HG03521 (cell line): ENCODE measurements at regions not wholly inside any gene's neighbourhood (a gene's known extent, or its start where the extent isn't known, plus 50 kb on each side); places are given as distances from the start of the nearest gene placed in this dataset.

Experiments
- ATAC-seq: cut with Tn5 transposase; IDR thresholded peaks from one replicate; pipeline ENCODE4 v1.9.1; 2021; ENCODE audit warnings: mild to moderate bottlenecking, moderate library complexity; ENCODE audit not compliant: unreplicated experiment

DNA sequence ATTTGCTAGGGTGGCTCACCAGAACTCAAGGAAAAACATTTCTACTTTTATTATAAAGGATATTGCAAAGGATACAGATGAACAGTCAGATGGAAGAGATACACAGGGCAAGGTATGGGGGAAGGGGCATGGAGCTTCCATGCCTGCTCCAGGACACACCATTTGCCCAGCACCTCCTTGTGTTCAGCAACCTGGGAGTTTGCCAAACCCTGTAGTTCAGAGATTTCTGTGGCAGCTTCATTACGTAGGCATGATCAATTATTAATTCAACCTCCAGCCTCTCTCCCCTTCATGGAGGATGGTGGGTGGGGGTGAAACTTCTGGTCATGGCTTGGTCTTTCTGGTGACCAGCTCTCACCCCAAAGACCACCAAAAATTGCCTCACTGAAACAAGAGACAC, 353.9 kb upstream of the THBS1 start:
- ATAC-seq: no peak

DNA sequence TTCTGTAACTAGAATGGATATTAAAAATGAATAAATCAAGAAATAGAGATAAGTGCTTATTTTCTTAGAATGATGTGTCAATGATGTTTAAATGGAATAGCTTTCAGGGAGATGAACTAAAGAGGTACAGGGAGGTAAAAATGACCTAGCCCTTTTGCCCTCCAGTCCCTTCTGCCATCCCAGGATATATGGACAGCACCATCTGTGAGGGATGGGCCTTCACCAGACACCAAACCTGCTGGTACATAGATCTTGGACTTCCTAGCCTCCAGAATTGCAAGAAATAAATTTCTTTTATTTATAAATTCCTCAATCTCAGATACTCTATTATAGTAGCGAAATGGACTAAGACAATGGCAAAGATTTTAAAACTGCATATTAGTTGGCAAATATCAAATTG, 352.0 kb upstream of the THBS1 start:
- ATAC-seq: no peak

DNA sequence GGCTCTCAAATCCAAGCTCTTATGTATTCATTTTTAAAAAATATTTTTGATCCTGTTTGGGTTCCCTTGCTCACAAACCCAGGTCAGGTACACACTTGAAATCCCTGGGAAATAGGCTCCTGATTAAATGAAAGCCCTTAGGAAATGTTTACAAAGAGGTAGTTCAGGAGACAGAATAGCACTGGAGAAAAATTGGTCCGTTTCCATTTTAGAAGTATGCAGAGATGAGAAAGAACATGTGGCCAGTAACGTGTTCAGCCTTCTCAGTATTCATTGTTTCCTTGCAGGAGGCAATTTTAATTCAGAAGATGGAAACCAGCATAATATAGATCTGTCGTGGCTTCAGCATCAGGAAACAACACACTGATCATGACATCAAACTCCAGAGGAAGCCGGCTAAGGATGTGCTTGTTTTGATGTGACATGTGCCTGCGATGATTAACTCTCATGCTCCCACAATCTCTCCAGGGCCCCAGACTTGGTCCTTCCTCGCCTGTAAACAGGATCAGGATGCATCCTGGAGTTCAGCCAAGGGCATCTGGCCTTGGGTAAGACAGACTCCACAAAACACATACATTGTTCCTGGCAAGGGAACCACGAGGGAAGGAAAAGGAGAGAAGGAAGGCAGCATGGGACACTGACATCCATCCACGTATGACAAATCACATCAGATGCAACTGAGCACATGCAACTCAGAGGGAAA, 350.5 kb upstream of the THBS1 start:
- ATAC-seq: no peak

DNA sequence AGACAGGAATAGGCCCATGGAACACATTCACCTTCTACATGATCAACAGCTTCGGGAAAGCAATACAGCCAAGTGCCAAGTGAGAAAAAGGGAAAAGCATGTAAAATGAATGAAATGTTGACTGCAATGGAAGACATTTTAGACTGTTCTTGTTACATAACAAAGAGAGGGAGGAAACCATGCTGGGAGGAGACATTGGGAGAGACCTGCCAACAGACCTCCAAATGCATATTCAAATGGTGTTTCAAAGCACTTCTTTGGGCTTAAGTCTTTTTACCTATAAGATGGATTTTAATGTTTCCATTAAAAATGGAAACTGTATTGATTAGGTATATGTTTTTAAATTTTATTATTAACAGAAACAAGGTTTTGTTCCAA, 350.0 kb upstream of the THBS1 start:
- no peak for ATAC-seq

DNA sequence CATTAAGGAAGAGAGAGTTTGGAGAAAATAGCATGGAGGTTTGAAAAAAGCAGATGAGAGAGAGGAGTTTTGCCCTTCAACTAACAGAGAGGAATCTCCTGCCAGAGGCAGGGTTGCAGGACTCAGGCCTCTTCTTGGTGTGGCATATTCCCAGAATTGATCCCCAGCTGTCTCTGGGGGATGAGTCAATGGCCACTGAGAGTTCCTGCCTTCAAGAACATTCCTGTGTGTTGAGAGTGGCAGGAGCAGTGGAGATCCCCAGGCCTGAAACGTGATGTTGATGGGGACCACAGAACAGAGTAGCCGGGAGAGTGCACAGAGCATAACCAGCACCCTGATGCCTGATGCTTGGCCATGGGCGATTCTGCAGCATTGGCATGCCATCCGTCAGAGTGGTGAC, 348.4 kb upstream of the THBS1 start:
- ATAC-seq: no peak

DNA sequence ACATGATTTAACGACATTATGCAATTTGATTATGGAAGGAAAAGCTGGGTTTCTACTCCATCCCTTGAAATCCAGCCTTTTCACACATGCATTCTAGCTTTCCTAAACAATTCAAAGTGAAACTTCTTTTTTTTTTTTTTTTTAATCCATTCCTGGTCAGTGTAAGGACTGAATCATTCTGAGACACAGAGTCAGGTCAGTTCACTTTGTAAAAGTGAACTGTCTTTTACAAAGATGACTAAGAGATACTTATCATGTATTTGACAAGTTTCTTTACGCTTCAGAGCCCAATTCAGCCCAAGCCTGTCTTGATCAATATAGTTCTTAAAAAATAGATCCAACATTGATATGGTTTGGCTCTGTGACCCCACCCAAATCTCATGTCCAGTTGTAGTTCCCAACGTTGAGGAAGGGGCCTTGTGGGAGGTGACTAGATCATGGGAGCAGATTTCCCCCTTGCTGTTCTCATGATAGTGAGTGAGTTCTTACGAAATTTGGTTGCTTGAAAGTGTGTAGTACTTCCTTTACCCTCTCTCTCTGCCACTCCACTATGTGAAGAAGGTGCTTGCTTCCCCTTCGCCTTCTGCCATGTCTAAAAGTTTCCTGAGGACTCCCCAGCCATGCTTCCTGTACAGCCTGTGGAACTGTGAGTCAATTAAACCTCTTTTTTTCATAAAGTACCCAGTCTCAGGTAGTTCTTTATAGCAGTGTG, 345.6 kb upstream of the THBS1 start:
- no peak for ATAC-seq

DNA sequence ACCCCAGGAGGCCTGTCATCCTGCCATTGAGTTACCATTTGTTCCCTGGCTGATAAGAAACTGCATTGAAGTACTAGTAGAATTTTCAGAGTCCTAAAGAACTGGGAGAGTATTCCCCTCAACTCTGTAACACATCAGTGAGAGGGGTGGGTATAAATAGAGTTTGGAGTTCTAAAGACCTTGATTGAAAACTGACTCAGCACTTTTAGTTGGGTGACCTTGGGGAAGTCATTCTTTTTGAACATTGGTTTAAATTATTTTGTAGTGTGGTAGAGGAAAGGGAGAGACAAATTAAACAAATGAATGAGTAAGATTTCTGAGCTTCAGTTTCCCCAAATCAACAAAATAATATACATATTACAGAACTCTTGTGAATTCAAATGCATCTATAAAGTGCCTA, 344.5 kb upstream of the THBS1 start:
- ATAC-seq: no peak

DNA sequence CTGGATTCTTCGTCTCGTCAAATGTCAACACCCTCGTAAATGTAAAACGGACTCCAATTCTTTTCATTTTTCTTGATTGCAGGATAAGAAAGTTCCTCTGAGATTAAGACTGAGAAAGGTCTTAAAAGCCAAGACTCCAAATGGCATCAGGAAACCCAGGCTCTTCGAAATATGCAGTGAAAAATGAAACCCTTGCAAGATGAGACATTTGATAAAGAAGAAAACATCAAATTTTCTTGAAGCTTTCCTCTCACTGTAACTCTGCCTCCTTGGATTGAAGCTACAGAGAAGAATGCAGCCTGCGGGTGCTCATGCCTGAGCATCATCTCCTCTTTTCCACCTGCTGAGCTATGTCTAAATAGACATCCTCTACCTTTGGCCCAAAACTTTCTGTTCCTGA, 342.4 kb upstream of the THBS1 start:
- no peak for ATAC-seq

DNA sequence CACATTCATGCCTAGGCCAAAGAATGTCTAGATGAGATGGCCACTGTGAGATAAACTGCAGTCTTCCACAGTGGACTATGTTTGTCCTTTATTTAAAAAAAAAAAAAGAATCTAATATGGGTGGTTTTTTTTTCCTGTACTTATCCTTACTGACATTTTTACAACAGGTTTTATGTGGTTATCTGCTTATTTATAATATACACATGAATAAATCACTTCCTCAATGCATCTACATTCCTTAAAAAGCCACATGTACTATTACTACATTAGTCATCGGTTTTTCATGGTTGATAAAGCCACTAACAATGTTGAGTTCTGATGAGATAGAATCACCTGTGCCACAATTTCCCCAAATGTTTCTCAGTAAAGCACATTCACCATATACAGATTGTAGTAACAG, 341.3 kb upstream of the THBS1 start:
- ATAC-seq: no peak

DNA sequence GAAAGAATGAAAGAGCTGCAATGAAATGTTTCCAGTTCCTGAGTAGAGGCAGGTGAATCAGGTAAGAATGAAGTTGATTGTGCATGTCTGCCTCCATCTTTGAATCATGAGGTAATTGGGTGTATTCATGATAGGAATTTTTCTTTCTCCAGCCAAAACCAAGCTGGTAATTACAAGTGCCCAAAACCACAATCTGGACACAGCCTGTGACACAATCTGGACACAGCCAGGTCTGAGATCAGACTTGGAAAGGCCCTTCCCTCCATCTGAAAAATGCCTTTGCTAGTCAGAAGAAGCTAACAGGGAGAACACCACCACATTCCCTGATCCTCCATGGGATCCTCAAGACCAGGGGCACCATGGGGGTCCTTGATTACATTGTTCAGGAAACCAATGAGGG, 338.5 kb upstream of the THBS1 start:
- no peak for ATAC-seq

DNA sequence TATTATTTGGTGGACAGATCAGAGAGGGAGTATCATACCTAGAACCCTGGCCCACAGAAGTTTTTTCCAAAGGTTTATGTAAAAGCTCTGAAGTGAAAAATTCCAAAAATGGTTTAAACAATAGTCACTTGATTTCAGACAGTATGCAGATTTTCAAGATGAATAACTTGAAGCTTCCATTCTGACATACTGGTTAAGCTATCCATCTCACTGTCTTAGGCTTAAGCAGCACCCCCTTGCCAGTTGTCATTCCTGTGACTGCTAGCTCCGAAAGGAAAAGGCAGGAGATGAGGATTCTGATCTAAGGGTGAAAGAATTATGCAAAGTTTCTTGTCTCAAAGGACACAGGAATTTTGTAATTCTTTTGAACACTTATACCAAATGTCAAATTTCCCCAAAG, 337.5 kb upstream of the THBS1 start:
- no peak for ATAC-seq

DNA sequence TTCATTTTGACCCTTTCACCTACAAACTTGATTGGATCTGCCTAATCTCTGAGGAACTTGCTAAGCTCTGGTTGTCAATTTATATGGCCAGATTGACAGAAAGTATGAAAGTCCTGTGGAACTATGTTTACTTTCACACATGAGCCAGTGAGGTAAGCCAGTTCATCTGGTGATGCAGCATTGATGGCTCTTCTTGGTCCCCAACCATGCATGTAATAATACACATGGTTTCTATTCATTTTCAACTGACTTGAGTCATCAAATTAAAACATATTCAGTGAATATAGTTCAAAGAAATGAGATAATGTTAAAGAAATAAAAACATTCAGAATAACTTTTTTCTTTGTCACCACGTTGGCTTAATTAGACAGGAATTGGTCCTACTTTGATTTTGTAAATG, 336.1 kb upstream of the THBS1 start:
- no peak for ATAC-seq

DNA sequence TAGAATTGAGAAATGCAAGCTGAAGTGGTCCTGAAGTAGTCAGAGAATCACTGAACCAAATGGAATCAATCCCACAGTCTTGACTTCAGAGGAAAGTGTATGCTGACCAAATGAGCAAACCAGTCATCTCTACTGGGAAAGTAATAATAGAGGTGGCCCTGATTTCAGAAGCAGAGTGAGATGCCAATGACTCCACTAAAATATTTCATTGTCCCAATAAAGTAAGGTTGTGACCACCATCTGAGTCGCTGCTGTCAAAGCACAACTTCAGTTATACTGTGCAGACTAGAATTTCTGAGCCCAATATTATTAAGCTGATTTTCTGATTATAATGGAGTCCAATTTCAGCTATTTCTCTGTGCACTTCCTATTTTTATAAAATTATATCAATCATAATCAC, 334.4 kb upstream of the THBS1 start:
- no peak for ATAC-seq

DNA sequence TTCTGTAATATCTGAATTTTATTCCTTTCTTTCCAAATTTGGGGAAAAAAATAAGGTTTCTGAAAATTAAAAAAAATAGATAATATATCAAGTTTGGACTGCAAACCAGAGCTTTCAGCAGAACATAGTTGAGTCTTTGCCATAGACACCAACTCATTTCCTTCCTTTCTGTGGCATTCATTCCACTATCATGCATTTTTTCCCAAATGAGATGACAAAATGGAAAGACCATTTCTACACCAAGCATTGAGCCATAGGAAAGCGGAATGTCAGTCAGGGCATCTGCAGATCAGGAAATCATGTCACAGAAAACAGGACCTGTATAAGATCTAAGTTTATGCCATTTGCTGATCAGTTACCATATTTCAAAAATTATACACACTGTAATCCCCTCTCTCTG, 333.3 kb upstream of the THBS1 start:
- ATAC-seq: no peak

DNA sequence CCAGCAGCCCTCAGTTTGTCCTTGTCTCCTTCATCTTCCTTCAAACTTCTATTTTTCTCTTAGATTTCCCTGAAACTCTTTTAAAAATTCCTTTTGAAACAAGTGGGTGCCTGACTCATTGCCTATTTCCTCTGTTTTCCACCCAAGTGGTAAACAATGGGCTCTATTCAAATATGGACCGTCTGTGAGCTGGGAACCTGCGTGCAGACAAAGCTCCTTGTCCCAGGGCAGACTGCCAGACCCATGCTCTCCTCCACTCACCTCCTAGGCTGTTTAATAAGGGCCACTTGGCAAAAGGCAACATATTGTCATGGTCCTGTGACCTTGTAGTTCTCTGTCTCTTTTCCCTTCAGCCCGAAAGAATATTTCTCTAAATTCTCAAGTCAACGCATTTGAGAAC, 332.7 kb upstream of the THBS1 start:
- ATAC-seq: no peak

DNA sequence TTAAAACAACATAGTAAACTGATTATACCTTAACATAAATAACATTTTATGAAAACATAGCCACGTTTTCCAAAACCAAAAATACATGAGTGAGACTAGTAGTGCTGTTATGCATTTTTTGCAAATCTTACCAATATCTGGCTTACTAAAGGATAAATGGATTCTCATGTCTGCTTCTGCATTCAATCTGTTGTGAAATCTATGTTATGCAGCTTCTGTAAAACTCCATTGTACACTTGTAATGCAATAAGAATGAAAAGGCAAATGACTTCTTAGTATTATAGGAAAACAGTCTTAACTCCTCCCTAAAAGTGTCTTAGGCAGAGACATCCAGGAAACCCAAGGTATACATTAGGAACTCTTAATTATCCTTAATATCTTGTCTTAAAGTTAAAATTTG, 330.9 kb upstream of the THBS1 start:
- no peak for ATAC-seq

DNA sequence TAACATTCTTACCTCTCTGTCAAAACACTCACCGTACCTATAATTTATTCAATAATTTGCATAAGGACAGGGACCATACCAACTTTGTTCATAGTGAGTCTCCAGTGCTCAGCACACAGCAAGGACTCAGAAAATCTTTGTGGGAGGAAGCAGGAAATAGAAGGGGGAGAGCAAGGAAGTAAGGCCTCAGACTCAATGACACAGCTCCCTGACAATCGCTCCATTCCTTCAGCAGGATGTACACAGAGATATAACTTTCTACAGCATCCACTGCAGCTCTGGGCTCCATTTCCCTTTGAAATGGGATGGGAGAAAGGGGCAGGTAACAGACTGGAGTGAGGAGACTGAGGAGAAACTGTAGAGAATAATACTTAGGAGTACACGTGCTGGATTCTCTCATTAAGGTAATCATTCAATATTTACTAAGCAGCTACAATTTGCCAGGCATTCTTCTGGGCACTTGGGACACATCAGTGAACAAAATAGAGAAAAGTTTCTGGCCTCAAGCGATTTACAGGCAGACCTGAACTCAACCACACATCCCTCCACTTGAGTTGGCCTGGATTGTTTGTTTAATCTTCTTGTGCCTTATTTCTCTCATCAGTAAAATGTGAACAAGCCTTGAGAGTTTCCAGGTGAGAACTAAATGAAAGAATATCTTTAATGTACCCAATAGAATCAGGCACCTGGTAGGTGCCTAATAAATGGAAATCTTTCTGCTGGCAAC, 330.3 kb upstream of the THBS1 start:
- ATAC-seq: no peak

DNA sequence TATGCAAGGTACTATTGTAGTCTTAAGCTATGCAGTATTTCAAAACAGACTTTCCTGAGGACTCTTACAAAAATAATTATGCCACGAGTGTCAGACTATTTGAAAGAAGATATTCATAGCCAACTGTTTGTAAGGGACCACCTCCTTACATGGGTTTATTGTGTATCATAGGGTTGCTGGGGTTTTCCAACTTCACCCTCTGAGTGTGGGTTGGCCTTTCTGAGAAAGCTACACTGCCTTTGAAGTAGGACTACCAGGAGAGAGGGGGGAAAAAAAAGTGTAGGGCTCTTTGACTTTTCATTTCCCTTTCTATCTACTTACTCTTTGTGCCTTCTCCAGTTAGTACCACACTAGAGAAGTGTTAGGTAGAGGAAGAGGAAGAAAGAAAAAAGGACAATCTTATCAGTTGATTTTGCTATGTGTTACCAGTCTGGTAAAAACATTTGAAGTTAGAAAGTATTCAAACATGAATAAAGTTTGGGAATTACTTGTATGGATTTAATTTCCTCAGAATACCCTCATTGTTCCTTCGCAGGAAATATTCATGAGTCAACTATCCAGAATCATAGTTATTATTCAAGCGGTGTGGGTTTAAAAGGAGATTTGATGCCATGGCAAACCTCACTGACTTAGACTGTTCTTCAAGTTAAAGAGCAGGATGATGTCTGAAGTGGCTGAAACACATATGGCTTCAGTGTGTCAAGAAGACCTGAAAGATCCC, 329.3 kb upstream of the THBS1 start:
- no peak for ATAC-seq

DNA sequence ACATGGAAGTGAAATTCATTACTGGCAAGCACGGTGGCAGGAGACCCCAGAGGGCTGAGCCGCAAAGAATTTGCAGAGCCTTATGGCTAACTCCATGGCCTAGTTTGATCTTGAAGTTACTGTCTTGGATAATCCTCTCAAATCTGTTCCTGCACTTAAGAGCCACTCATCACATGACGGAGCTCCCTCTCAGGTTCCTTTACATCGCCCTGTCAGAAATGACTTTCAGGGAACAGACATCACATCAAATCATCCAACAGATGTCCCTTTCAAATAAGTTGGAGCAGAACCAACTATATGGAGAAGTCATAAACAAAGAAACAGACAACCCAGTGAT, 328.8 kb upstream of the THBS1 start:
- no peak for ATAC-seq

DNA sequence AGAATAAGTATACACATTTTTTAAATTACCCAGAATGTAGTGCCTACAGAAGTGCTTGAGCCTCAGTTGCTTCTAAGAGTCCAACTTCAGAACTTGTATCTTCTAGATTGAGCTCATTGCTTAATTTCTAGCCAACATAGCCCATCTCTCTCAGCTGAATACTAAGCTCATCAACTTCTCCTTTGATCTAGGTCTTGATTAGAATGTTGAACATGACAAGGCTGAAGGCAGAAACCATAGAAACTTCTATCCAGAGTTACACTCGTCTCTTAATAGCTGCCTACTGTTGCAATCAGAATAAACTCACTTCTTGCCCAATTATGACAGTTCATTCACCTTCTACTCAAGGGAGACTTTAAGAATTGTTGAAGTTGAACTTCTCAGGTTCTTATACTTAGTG, 327.3 kb upstream of the THBS1 start:
- no peak for ATAC-seq

DNA sequence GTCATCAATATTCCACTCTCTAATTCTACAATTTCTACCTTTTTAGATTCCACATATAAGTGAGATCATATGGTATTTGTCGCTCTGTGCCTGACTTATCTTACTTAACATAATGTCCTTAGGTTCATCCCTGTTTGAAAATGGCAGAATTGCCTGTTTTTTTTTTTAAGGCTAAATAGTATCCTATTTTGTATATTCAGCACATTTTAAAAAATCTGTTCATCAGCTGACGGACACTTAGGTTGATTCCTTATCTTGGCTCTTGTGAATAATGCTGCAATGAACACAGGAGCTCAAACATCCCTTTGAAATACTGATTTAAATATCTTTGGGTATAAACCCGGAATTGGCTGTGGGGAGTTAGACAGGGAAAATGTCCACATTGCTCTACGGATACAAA, 326.7 kb upstream of the THBS1 start:
- no peak for ATAC-seq

DNA sequence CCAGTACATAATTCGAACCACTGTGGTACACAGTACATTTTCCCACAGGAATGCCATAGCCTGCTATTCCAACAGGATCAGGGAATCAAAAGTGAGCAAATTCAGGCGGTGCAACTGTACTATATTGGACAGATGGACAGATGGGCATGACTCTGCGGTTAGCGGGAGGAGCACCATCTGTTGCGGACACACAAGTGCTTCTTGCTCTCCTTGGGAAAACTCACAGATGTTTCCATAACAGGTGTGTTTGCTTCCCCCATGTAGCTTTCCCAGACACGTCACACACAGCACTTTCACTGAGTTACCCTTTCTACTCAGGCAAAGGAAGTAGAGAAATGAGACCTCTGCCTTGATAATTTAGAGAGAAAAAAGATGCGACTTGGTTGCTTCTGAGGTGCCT, 325.1 kb upstream of the THBS1 start:
- ATAC-seq: no peak
